ENCODE measurements at regions not wholly inside any gene's neighbourhood (a gene's known extent, or its start where the extent isn't known, plus 50 kb on each side); places are given as distances from the start of the nearest gene placed in this dataset.

GRCh38 chr4:117640836-117641235 is 393.4 kb upstream of the NDST3 start:
- no peak overlapping the region for H3K4me3 ChIP-seq
- H3K4me1 ChIP-seq (replicated peaks; ENCODE audit: insufficient read depth), result no peaks in the 10 kb centered on the region
- no peaks in the 10 kb centered on the region for H3F3A ChIP-seq (ENCODE audit: insufficient read depth, low read depth)
- POLR2A ChIA-PET (ENCODE audit: unreplicated experiment), result no interaction called here
- no peaks in the 10 kb centered on the region for H3K9me2 ChIP-seq (ENCODE audit: insufficient read depth)
- H4K20me1 ChIP-seq (ENCODE audit: insufficient read depth), result no peaks in the 10 kb centered on the region
- no peak for TF ChIP-seq EZH2 (IDR thresholded peaks at IDR 0.05; ENCODE audit: low read depth)
- no peak for TF ChIP-seq CTCF (conservative IDR thresholded peaks at IDR 0.05)
- no peaks in the 10 kb centered on the region for H3K9me3 ChIP-seq (ENCODE audit: insufficient read depth, low read depth)
- no peak for DNase-seq
- no peak overlapping the region for H3K27ac ChIP-seq
- no peak overlapping the region for H2AFZ ChIP-seq
- CTCF ChIA-PET, result no interaction called here
- intact Hi-C loops (cut with micrococcal nuclease; ENCODE audit: unreplicated experiment), result no loop called here
- H3K36me3 ChIP-seq (ENCODE audit: low read depth), result no peaks in the 10 kb centered on the region
- no peaks in the 10 kb centered on the region for H3K27me3 ChIP-seq (ENCODE audit: insufficient read depth, low read depth)
- no peak overlapping the region for H3K4me2 ChIP-seq
- no TSS peak for BruUV-seq (replicated peaks)
- no peaks in the 10 kb centered on the region for H3K79me2 ChIP-seq (ENCODE audit: low read depth)

GRCh38 chr4:117641519-117641918 is 392.8 kb upstream of the NDST3 start:
- POLR2A ChIA-PET (ENCODE audit: unreplicated experiment), result no interaction called here
- no peaks in the 10 kb centered on the region for H3K9me2 ChIP-seq (ENCODE audit: insufficient read depth)

GRCh38 chr4:117654079-117654478 is 380.2 kb upstream of the NDST3 start:
- no peak overlapping the region for H3K27ac ChIP-seq
- H3K9me3 ChIP-seq (ENCODE audit: insufficient read depth, low read depth), result no peaks in the 10 kb centered on the region
- TF ChIP-seq EZH2 (IDR thresholded peaks at IDR 0.05; ENCODE audit: low read depth) (no peak), CTCF (conservative IDR thresholded peaks at IDR 0.05) (no peak)
- BruUV-seq (replicated peaks), result no TSS peak
- no peaks in the 10 kb centered on the region for H3K27me3 ChIP-seq (ENCODE audit: insufficient read depth, low read depth)
- intact Hi-C loops (cut with micrococcal nuclease; ENCODE audit: unreplicated experiment), result no loop called here
- no peak for DNase-seq
- no peak overlapping the region for H2AFZ ChIP-seq
- CTCF ChIA-PET, result no interaction called here
- no peaks in the 10 kb centered on the region for H3K4me1 ChIP-seq (replicated peaks; ENCODE audit: insufficient read depth)
- POLR2A ChIA-PET (ENCODE audit: unreplicated experiment), result no interaction called here
- no peaks in the 10 kb centered on the region for H3F3A ChIP-seq (ENCODE audit: insufficient read depth, low read depth)
- H3K79me2 ChIP-seq (ENCODE audit: low read depth), result no peaks in the 10 kb centered on the region
- no peaks in the 10 kb centered on the region for H4K20me1 ChIP-seq (ENCODE audit: insufficient read depth)
- H3K4me3 ChIP-seq, result no peak overlapping the region
- no peaks in the 10 kb centered on the region for H3K9me2 ChIP-seq (ENCODE audit: insufficient read depth)
- H3K36me3 ChIP-seq (ENCODE audit: low read depth), result no peaks in the 10 kb centered on the region
- no peak overlapping the region for H3K4me2 ChIP-seq

More at GRCh38 chr4:117641519-117641918, 392.8 kb upstream of the NDST3 start:
- DNase-seq, result no peak
- Histone ChIP-seq H3K27ac (no peak overlapping the region), H2AFZ (no peak overlapping the region), H3K79me2 (ENCODE audit: low read depth) (no peaks in the 10 kb centered on the region), H3K4me3 (no peak overlapping the region), H3F3A (ENCODE audit: insufficient read depth, low read depth) (no peaks in the 10 kb centered on the region), H3K4me1 (replicated peaks; ENCODE audit: insufficient read depth) (no peaks in the 10 kb centered on the region), H3K9me3 (ENCODE audit: insufficient read depth, low read depth) (no peaks in the 10 kb centered on the region), H4K20me1 (ENCODE audit: insufficient read depth) (no peaks in the 10 kb centered on the region), H3K4me2 (no peak overlapping the region), H3K27me3 (ENCODE audit: insufficient read depth, low read depth) (no peaks in the 10 kb centered on the region), H3K36me3 (ENCODE audit: low read depth) (no peaks in the 10 kb centered on the region)
- intact Hi-C loops (cut with micrococcal nuclease; ENCODE audit: unreplicated experiment), result no loop called here
- no TSS peak for BruUV-seq (replicated peaks)
- CTCF ChIA-PET, result no interaction called here
- TF ChIP-seq CTCF (conservative IDR thresholded peaks at IDR 0.05), result no peak
- TF ChIP-seq EZH2 (IDR thresholded peaks at IDR 0.05; ENCODE audit: low read depth), result no peak

Measured in PC-9 (cell line).